ENCODE measurements at regions not wholly inside any gene's neighbourhood (a gene's known extent, or its start where the extent isn't known, plus 50 kb on each side); places are given as distances from the start of the nearest gene placed in this dataset.

DNA sequence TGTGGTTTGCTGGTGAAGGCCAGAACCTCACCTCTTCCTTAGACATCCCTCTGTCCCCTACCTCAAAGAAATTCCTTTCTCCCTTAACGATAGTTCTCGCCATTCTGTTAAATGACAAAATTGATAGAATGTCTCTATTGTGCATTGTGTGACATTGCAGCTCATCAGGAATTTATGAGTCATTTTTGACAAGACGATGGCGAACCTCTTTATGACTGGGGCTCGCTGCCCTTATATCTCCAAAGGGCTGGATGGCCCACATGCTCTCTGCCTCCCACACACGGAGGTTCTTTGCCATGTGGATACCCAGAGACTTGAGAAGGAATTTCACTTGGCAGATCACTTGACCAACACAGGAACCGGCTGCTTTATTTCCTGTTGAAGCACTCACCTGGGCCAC, 66.8 kb upstream of the RPS6KA2 start:
- no peak for DNase-seq (ENCODE audit: low read depth)

DNA sequence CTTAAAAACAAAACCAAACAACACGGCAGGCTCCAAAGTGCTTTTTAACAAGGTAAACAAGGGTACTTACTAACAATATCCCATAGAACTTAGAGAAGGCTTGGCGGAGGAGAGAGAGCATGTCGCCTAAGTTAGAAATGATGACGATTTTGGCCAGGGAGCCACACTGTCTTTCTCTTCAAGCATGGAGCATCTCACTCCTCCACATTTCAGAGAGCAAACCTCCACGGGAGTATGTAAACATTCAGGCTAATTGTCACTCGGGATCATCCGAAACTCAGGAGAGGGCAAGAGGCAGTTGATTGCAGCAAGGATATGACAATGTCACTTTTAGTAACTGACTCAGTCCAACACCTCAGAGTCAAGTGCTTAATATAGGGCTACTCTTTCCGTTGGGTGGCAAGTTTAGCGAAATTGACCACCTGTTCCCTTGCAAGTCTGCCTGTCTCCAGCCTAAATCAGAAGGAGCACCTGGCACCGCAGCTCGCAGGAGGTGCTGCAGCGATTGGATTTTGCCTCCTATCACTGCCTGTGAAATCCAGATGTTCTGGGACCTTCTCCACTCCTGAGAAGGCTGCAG, 65.8 kb upstream of the RPS6KA2 start:
- no peak for DNase-seq (ENCODE audit: low read depth)

DNA sequence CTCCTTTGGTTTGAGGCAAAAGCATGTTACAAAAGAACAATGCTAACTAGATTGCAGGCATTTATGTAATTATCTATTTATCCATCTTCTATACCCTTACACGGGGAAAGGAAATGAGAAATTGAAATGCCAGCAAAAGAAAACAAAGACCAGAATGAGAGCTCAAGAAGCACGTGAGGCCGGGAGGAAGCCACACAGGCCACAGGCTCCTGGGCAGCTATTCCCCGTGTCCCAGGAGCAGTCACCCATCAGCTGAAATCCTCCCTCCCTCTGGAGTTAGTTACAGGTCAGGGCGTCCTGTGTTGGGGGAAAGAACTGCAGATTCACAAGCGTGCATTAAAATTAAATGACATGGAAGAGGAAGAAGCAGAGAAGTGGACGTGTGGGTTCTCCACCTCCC, 64.7 kb upstream of the RPS6KA2 start:
- no peak for DNase-seq (ENCODE audit: low read depth)

DNA sequence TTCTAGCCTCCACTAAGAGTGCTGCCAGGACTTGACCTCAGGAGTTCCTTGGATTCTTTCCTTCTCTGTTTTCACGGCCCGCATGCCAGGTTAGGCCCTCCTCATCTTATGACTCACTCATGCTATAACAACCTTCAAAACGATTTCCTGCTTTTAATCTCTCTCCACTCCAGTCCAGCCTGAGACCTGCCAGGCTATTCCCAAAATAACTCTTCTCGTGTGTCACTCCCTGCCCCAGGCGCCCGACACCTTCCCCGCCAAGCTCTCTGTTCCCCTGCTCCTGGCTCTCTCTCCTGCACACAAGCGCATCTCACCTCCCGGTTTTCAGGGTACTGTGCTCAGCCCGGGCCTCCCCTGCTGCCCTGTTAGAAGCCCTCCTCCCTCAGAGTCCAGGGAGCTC, 64.1 kb upstream of the RPS6KA2 start:
- DNase-seq (ENCODE audit: low read depth): peak; percentile 89

DNA sequence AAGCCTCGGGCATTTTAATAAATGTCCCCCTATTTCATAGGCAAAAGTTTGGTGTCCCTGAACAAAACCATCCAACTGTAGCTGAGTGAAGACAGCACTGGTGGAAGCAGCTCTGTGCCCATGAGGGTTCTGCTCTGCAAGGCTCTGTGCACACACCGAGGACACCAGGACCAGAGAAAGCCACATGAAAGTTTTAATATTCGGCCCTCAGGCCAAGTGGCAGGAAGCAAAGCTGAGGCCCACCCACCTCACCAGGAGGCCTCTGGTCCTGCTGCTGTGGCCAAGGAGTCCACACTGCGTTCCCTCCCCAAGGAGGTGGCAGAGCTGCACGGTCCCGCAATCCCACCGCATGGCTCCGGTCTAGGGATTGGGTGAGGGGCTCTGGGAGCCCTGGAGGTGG, 62.6 kb upstream of the RPS6KA2 start:
- DNase-seq (ENCODE audit: low read depth): no peak

DNA sequence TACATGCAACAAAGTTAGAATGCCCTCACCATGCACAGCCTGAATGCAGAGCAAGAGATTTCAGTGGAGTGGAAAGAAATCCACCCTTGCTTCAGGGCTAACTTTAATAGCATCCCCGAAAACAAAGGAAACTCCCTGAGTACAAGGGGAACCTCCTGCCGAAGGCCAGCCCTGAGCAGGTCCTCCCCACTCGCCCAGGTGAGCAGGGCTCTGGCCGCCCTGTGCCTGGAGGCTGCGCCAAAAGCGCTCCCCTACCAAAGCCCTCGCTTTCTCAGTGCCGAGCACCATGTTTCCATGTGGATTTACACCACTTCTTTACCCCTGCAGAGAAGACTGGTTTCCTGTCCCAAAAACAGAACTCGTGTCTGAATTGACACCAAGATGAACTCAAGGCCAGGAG, 61.9 kb upstream of the RPS6KA2 start:
- no peak for DNase-seq (ENCODE audit: low read depth)

DNA sequence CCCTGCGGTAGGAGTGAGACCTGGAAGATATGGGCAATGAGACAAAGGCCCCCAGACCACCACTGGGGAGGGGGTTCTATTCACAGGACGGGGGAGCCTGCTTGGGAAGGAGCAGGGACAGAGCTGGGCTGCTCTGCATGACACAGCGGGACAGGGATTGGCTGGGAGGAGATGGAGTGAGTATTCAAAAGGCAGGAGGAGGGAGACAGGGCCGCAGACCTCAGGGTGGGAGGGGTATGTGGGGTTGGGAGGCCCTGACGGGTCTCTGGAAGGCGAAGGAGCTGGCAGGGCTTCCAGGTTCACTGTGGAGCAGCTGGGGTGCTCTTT, 60.8 kb upstream of the RPS6KA2 start:
- no peak for DNase-seq (ENCODE audit: low read depth)

DNA sequence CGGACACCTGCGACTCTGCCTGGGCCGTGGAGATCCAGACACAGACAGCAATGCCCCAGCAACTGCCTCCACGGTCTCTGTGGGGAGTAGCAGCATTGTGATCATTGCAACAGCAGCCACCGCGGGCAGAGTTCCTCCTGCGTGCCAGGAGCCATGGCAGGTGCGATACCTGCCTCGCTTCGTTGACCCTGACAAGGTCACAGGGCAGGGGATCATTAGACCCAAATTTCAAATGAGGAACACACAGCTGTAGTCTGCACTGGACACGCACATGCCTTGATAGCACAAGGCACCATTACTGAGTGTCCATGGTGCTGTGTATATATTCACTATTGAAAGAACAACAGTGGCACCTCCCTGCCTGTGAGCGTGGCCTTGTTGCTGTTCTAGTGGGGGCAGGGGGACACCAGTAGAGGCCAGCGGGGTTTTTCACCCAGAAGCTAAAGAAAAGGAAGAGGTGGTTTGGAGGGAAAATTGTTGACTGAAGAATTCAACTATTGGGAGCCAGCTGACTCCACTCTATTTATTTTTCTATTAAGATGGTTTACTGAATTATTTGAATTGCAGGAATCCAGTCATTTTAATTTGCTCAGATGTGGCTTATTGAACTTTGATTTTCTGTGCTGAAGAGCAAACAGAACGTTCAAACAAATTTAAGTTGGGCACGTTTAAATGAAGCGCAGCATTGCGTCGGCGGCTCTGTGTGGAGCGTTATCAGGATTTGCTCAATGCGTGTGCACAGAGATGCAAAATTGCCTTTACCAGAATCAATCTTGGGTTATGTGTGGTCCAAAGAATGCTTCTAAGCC, 60.2 kb upstream of the RPS6KA2 start:
- DNase-seq (ENCODE audit: low read depth): no peak

DNA sequence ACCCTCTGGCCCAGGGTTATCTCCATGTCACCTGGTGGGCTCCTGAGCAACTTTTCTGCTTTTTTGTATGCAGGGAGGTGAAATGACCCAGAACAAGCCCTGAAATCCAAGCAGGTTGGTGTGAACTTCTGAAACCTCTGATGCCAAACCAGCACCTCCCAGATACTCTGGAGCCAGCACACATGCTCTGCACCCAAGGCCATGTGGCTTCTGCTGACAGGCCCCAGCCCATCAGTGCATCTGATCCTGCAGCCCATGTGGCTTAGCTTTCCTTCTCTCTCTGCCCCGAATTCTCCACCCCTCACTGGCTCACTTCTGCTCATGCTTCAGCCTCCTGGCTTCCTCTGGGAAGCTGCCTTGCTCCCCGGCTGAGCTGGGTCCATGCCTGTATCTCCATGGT, 59.3 kb upstream of the RPS6KA2 start:
- no peak for DNase-seq (ENCODE audit: low read depth)

DNA sequence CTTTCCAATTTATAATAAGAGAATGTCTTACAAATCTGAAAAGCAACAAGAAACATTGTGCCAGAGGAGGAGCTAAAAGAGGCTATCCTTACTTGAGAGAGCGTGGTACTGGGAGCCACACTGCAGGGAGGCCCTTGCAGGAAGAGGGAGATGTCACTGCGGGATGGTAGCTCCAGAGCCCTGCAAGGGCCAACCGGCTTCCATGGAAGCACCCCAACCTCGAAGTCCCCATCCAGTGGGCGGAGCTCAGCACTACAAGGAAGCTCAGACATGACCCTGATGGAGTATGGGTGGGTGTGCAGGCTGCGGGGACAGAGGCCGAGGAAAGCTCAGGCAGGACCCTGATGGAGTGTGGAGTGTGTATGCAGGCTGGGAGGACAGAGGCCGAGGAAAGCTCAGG, 57.8 kb upstream of the RPS6KA2 start:
- DNase-seq (ENCODE audit: low read depth): no peak

DNA sequence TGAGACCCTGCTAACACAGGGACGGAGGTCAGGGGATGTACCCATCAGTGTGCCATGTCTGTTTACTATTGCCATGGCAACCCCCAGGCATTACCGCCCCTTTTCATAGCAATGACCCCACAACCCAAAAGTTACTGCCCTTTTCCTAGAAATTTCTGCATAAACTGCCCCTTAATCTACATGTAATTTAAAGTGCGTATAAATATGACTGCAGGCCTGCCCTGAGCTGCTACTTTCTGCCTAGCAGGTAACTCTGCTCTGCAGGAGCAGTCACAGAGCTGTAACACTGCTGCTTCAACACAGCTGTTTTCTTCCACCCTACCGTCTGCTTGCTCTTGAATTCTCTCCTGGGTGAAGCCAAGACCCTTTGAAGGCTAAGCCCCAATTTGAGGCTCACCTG, 57.1 kb upstream of the RPS6KA2 start:
- no peak for DNase-seq (ENCODE audit: low read depth)

DNA sequence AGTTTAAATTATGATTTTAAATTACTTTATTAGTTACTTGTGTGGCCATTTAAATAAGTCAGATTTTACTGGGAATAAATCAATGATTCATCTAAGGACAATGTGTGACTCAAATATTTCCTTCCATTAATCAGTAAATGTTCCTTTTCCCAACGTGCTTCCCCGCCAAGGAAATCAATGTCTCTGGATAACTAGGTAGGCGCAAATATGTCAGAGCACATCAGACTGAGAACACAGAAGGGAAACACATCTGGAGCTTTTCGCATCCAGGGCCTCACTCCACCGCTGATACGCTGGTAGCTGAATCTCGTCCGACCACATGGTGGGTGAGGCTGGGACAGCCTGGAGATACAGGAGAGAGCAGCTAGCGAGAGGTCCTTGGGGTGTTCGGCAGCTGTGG, 56.4 kb upstream of the RPS6KA2 start:
- peak; percentile 89 for DNase-seq (ENCODE audit: low read depth)

DNA sequence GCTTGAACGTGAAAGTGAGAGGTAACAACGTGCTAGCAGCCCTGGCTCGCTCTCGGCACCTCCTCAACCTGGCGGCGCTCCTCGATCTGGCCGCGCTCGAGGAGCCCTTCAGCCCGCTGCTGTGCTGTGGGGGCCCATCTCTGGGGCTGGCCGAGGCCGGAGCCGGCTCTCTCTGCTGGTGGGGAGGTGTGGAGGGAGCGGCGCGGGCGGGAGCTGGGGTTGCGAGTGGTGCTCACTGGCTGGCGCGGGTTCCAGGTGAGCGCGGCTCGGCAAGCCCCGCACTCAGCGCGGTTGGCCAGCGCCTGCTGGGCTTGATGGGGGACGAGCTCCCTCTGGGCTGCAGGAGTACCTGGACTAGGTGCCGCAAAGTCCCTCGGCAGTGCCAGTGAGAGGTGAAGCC, 52.5 kb upstream of the RPS6KA2 start:
- no peak for DNase-seq (ENCODE audit: low read depth)

DNA sequence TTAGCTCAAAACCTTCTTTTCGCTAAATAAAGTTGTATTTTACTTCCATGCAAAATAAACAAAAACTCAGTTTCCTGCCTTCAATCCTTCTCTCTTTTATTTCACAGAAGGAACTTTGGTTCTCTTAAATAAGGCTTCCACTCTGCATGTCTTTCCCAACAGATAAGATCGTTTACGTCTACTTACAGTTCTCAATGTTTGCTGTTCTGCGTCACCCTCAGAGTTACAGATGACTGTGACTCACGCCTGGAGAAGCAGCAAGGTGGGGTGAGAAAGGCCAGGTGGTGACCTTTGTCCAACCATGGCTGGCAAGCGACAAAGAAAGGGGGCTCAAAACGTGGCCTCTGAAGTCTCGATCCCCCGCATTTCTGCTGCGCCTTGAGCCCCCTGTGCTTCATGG, 51.4 kb upstream of the RPS6KA2 start:
- DNase-seq (ENCODE audit: low read depth): no peak

DNA sequence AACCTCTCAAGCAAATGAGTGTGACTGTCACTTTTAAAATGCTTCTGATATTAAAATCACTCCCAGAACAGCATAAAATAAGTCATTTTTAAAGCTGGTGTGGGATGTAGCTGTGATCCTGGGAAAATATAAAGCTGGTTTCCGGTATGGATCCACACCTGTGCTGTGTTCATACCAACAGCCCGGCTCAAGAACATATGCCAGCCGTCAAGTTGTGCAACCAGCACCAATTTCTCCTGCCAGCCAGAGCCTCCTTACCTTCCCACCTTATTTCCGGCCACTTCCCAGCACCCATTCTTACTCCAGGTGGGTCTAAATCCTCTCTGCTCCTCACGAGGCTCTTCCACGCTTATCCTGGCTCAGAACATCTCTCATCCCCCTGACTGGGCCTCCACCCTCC, 50.9 kb upstream of the RPS6KA2 start:
- no peak for DNase-seq (ENCODE audit: low read depth)
